K562 (cell line): ENCODE measurements at regions not wholly inside any gene's neighbourhood (a gene's known extent, or its start where the extent isn't known, plus 50 kb on each side); places are given as distances from the start of the nearest gene placed in this dataset.

Experiments
- ATAC-seq: fragments of 200-7000 bp; cut with Tn5 transposase; 3 replicates; pipeline ENCODE4 v1.9.1; 2020; ENCODE audit warnings: moderate library complexity
- BruUV-seq: library from RNA; stranded (reverse); fragments of 400-500 nt; replicated peaks from 2 replicates; lab custom pipeline; 2021; lab: Mats Ljungman, UMichigan
- CTCF ChIA-PET: fragments of 300-600 bp; formaldehyde crosslinking; extraction: SDS; loops from one replicate; lab custom pipeline; 2021; ENCODE audit warnings: low intra/inter-chr PET ratio; lab: Yijun Ruan, JAX
- POLR2A ChIA-PET: fragments of 300-600, 350-650 bp; sonication (Branson Sonifier 250); formaldehyde crosslinking; extraction: SDS; loops from one replicate; lab custom pipeline; 2021; ENCODE audit warnings: antibody characterized with exemption, inconsistent platforms; lab: Yijun Ruan, JAX
- DNase-seq, 4 experiments: peaks; one replicate each; pipeline versions ENCODE4 v3.0.0 to v3.0.0-alpha.2; 2011 to 2018; ENCODE audit warnings: low spot score in 3 of 4, mixed read lengths in 3 of 4; ENCODE audit errors: extremely low read depth in 1 of 4
- FAIRE-seq: peaks from 2 replicates; lab custom pipeline; 2011; peaks lifted over from hg19 to GRCh38; lab: Jason Lieb, UNC
- H2AFZ ChIP-seq: 2 replicates; pipeline ENCODE4 v1.6.0; 2011; ENCODE audit warnings: low read depth, low read length, control low read depth, inconsistent platforms
- H3K27ac ChIP-seq: fragments of 200-600 bp; 3 replicates; pipeline ENCODE4 v1.8.0; 2011; ENCODE audit warnings: low read depth, mild to moderate bottlenecking, control low read depth, inconsistent platforms, low read length, moderate library complexity, mixed read lengths; ENCODE audit errors: extremely low read depth
- H3K27me3 ChIP-seq, 2 experiments: fragments of 300-600 bp in 1 of 2; 2 replicates in 1 of 2; 3 replicates in 1 of 2; pipeline versions ENCODE4 v1.6.0 to v1.8.0; 2011; ENCODE audit warnings: inconsistent platforms in 2 of 2, low read length in 2 of 2, mild to moderate bottlenecking in 1 of 2, mixed read lengths in 1 of 2, moderate library complexity in 1 of 2; ENCODE audit not compliant: control insufficient read depth in 2 of 2, insufficient read depth in 2 of 2
- H3K36me3 ChIP-seq: fragments of 300-600 bp; 3 replicates; pipeline ENCODE4 v1.8.0; 2011; ENCODE audit warnings: mild to moderate bottlenecking, low read length, inconsistent platforms; ENCODE audit not compliant: control insufficient read depth, insufficient read depth
- H3K4me1 ChIP-seq, 2 experiments: fragments of 200-600 bp in 1 of 2; replicated peaks in 1 of 2; 2 replicates in 1 of 2; 3 replicates in 1 of 2; pipeline versions ENCODE4 v1.5.1 to v1.8.0; 2011; ENCODE audit warnings: inconsistent platforms in 2 of 2, low read length in 2 of 2, mild to moderate bottlenecking in 1 of 2, mixed read lengths in 1 of 2, moderate library complexity in 1 of 2; ENCODE audit not compliant: control insufficient read depth in 2 of 2, insufficient read depth in 2 of 2
- H3K4me2 ChIP-seq: 2 replicates; pipeline ENCODE4 v1.6.1; 2011; ENCODE audit warnings: low read length, control low read depth, inconsistent platforms, mixed read lengths; ENCODE audit not compliant: insufficient read depth
- H3K4me3 ChIP-seq: fragments of 200-600 bp; sonication (generic), shearing (Covaris generic); 2 replicates; pipeline ENCODE4 v1.5.1; 2016; ENCODE audit warnings: control low read depth, inconsistent platforms
- H3K79me2 ChIP-seq: fragments of 200-600 bp; 3 replicates; pipeline ENCODE4 v1.8.0; 2011; ENCODE audit warnings: low read length, inconsistent platforms; ENCODE audit not compliant: control insufficient read depth, insufficient read depth
- H3K9ac ChIP-seq, 2 experiments: 2 replicates each; pipeline versions ENCODE4 v1.6.0 to v1.6.1; 2011; ENCODE audit warnings: low read depth in 2 of 2, low read length in 2 of 2, control low read depth in 1 of 2, inconsistent platforms in 1 of 2, mild to moderate bottlenecking in 1 of 2, mixed read lengths in 1 of 2; ENCODE audit not compliant: insufficient read depth in 1 of 2
- H3K9me1 ChIP-seq: one replicate; pipeline ENCODE4 v1.6.0; 2011; ENCODE audit warnings: inconsistent platforms, mild to moderate bottlenecking, low read length, moderate library complexity; ENCODE audit not compliant: control insufficient read depth, insufficient read depth
- H3K9me3 ChIP-seq: replicated peaks from 2 replicates; pipeline ENCODE4 v1.5.1; 2011; ENCODE audit warnings: low read depth, low read length, inconsistent platforms; ENCODE audit not compliant: control insufficient read depth, insufficient read depth
- H4K20me1 ChIP-seq: replicated peaks from 2 replicates; pipeline ENCODE4 v1.6.1; 2011; ENCODE audit warnings: low read length, inconsistent platforms, mixed read lengths; ENCODE audit not compliant: control insufficient read depth, insufficient read depth
- ARID3B ChIP-seq: fragments of 250-450 bp; sonication (Bioruptor Pico); IDR thresholded peaks from 2 replicates; pipeline ENCODE4 v1.4.0; 2020; ENCODE audit warnings: borderline replicate concordance
- ATF6 ChIP-seq: sonication (generic); formaldehyde crosslinking; IDR thresholded peaks from 2 replicates; pipeline ENCODE4 v1.4.0; 2020; ENCODE audit warnings: mild to moderate bottlenecking, missing genetic modification reagents
- BACH1 ChIP-seq: fragments of 200-800 bp; sonication (Bioruptor generic); IDR thresholded peaks from 2 replicates; pipeline ENCODE4 v1.6.1; 2016; ENCODE audit warnings: missing genetic modification characterization, missing compliant biosample characterization
- CAMTA2 ChIP-seq: fragments of 250-450 bp; sonication (Bioruptor Pico); conservative IDR thresholded peaks from 2 replicates; pipeline ENCODE4 v1.5.1; 2022
- DEAF1 ChIP-seq: fragments of 450-650 bp; formaldehyde crosslinking; IDR thresholded peaks from 2 replicates; pipeline ENCODE4 v1.4.0; 2020; ENCODE audit warnings: mild to moderate bottlenecking, moderate library complexity
- MBD2 ChIP-seq: sonication (generic); IDR thresholded peaks from 2 replicates; pipeline ENCODE4 v1.6.1; 2016; ENCODE audit warnings: low read depth, borderline replicate concordance
- RNF219 ChIP-seq: fragments of 250-450 bp; sonication (Bioruptor Pico); IDR thresholded peaks from 2 replicates; pipeline ENCODE4 v1.5.0; 2022; ENCODE audit warnings: mild to moderate bottlenecking
- SNAPC5 ChIP-seq: fragments of 250-450 bp; sonication (Bioruptor Pico); IDR thresholded peaks from 2 replicates; pipeline ENCODE4 v1.8.0; 2021; ENCODE audit warnings: moderate library complexity, mild to moderate bottlenecking, inconsistent platforms
- TRIM28 ChIP-seq: fragments of 450-650 bp; IDR thresholded peaks from 2 replicates; pipeline ENCODE4 v1.6.1; 2017
- ZFP36 ChIP-seq: fragments of 150-350 bp; IDR thresholded peaks from 2 replicates; pipeline ENCODE4 v1.6.1; 2018; ENCODE audit warnings: low read length, low read depth; ENCODE audit not compliant: partially characterized antibody
- ZNF146 ChIP-seq: IDR thresholded peaks from one replicate; pipeline ENCODE4 v1.6.1; 2018; ENCODE audit warnings: missing compliant biosample characterization; ENCODE audit not compliant: unreplicated experiment
- WGBS: fragments of 100-300 bp; shearing (Covaris generic); methylation state at CpG from one replicate; pipeline ENCODE4 v1.1.6; 2016; ENCODE audit warnings: low coverage, mixed read lengths; ENCODE audit not compliant: insufficient coverage; ENCODE audit errors: missing lambda C conversion rate; 5-methylcytosine and 5-hydroxymethylcytosine counted together
- in situ Hi-C: fragments of 300-500 bp; cut with MboI; formaldehyde crosslinking; loops from 4 replicates; pipeline ENCODE4 v1.15.0; 2018; ENCODE audit warnings: inconsistent platforms, mixed read lengths
- intact Hi-C: fragments of 100-400 bp; cut with micrococcal nuclease; formaldehyde crosslinking; loops from 2 replicates; pipeline ENCODE4 v1.14.2; 2022
- TF ChIP-seq, protein P1 (sequence below), 2 experiments: fragments of 450-650 bp in 1 of 2; sonication (generic) in 1 of 2; formaldehyde crosslinking; conservative IDR thresholded peaks; 2 replicates each; pipeline versions ENCODE4 v1.4.0 to v1.8.1; 2020 to 2022; ENCODE audit warnings: mild to moderate bottlenecking in 1 of 2, missing genetic modification reagents in 1 of 2

DNA sequence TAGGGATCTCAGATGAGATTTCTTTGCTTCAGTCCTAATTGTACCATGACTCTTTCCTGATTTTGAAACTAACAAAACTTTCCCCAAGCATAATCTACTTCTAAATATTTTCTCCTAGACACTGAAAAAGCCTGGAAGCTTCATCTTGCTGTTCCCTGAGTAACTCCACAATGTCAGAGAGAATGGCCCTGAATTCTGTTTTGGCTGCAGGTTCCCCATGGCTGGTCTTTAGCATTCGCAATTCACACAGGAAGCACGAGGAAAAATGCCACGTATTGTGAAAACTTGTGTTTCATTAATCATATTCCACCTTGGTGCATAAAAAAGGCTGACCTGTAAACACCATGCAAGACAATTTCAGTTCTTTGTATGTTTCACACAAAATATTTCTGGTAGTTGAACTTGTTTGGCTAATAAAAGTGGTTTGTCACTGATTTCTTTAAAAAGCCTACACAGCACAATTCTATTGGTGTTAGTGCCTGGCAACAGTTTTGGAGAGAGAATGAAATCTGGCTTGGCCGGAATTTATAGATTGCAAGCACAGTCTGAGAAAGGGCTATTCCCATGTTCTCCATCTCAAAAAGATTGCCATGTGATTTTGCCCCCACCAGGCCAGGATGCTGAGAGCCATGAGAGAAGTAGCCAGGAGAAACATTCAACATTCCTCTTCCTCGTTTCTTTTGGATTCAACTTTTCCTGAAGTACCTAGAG is 367.1 kb downstream of the NDFIP2 start:
- Histone ChIP-seq H3K9me1 (no peaks in the 10 kb centered on the region), H4K20me1 (no peaks in the 10 kb centered on the region), H3K27me3 (no peaks in the 10 kb centered on the region), H3K36me3 (no peaks in the 10 kb centered on the region), H3K4me1 (no peaks in the 10 kb centered on the region), H3K79me2 (no peaks in the 10 kb centered on the region), H3K9ac (no peak overlapping the region), H3K4me2 (no peak overlapping the region), H3K4me3 (no peak overlapping the region), H3K9me3 (no peaks in the 10 kb centered on the region), H2AFZ (no peak overlapping the region), H3K27ac (no peak overlapping the region)
- ChIA-PET CTCF (no interaction called here), POLR2A (no interaction called here)
- in situ Hi-C loops: no loop called here
- no peak for DNase-seq
- no peak for FAIRE-seq
- no peak for ATAC-seq
- intact Hi-C loops: no loop called here
- WGBS: 2% methylated on average over 5 of the region's 5 CpGs
- BruUV-seq: no TSS peak
- TF ChIP-seq ZFP36: no peak
- TF ChIP-seq ZNF146 (CRISPR knock-in tag): no peak
- no peak for TF ChIP-seq ATF6 (CRISPR knock-in tag)
- TF ChIP-seq BACH1 (tag): no peak
- no peak for TF ChIP-seq SNAPC5 (CRISPR knock-in tag)
- TF ChIP-seq, protein P1, sequence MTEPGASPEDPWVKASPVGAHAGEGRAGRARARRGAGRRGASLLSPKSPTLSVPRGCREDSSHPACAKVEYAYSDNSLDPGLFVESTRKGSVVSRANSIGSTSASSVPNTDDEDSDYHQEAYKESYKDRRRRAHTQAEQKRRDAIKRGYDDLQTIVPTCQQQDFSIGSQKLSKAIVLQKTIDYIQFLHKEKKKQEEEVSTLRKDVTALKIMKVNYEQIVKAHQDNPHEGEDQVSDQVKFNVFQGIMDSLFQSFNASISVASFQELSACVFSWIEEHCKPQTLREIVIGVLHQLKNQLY (CRISPR knock-in tag; conservative IDR thresholded peaks at IDR 0.05): no peak
- TF ChIP-seq CAMTA2 (CRISPR knock-in tag): no peak
- TF ChIP-seq MBD2: no peak
- no peak for TF ChIP-seq RNF219 (CRISPR knock-in tag)
- TF ChIP-seq DEAF1 (CRISPR knock-in tag): no peak
- no peak for TF ChIP-seq ARID3B
- TF ChIP-seq TRIM28: no peak
